HepG2 (cell line): ENCODE measurements at regions not wholly inside any gene's neighbourhood (a gene's known extent, or its start where the extent isn't known, plus 50 kb on each side); places are given as distances from the start of the nearest gene placed in this dataset.

Source experiments
- ARID3A ChIP-seq: IDR thresholded peaks from 2 replicates; pipeline ENCODE4 v1.6.1; 2012; ENCODE audit warnings: low read depth, low read length, improper control_type of control experiment
- CSRNP2 ChIP-seq: sonication (generic); formaldehyde crosslinking; conservative IDR thresholded peaks from 2 replicates; pipeline ENCODE4 v1.8.0; 2022; ENCODE audit warnings: low read depth, missing genetic modification reagents
- FOXO1 ChIP-seq: sonication (generic); formaldehyde crosslinking; IDR thresholded peaks from 2 replicates; pipeline ENCODE4 v1.4.0; 2020; ENCODE audit warnings: missing genetic modification reagents
- FOXP4 ChIP-seq: sonication (generic); formaldehyde crosslinking; IDR thresholded peaks from 2 replicates; pipeline ENCODE4 v1.4.0; 2020; ENCODE audit warnings: missing genetic modification reagents
- GLI4 ChIP-seq: sonication (generic); formaldehyde crosslinking; IDR thresholded peaks from 2 replicates; pipeline ENCODE4 v1.5.1; 2020; ENCODE audit warnings: missing genetic modification reagents, mild to moderate bottlenecking, moderate library complexity, borderline replicate concordance
- KLF12 ChIP-seq: sonication (generic); formaldehyde crosslinking; IDR thresholded peaks from 2 replicates; pipeline ENCODE4 v1.4.0; 2020; ENCODE audit warnings: missing genetic modification reagents, borderline replicate concordance
- LBX2 ChIP-seq: sonication (generic); formaldehyde crosslinking; IDR thresholded peaks from 2 replicates; pipeline ENCODE4 v1.5.0; 2020; ENCODE audit warnings: missing genetic modification reagents, mild to moderate bottlenecking, borderline replicate concordance
- PHF5A ChIP-seq: IDR thresholded peaks from one replicate; pipeline ENCODE4 v1.6.1; 2018; ENCODE audit warnings: low read depth, missing genetic modification reagents; ENCODE audit not compliant: unreplicated experiment
- PHF8 ChIP-seq: sonication (generic); formaldehyde crosslinking; IDR thresholded peaks from 2 replicates; pipeline ENCODE4 v1.5.0; 2020; ENCODE audit warnings: missing genetic modification reagents
- PITX1 ChIP-seq: sonication (generic); formaldehyde crosslinking; IDR thresholded peaks from 2 replicates; pipeline ENCODE4 v1.5.1; 2020; ENCODE audit warnings: mild to moderate bottlenecking, missing genetic modification reagents
- PRDM4 ChIP-seq: sonication (generic); formaldehyde crosslinking; IDR thresholded peaks from 2 replicates; pipeline ENCODE4 v1.9.0; 2021; ENCODE audit warnings: missing genetic modification reagents, borderline replicate concordance
- RNF2 ChIP-seq: fragments of 450-650 bp; conservative IDR thresholded peaks from 2 replicates; pipeline ENCODE4 v1.6.1; 2016; ENCODE audit warnings: low read depth
- SMAD1 ChIP-seq: sonication (generic); formaldehyde crosslinking; IDR thresholded peaks from 2 replicates; pipeline ENCODE4 v1.4.0; 2020; ENCODE audit warnings: missing genetic modification reagents, low read depth, mild to moderate bottlenecking, borderline replicate concordance
- SPEN ChIP-seq: sonication (generic); formaldehyde crosslinking; IDR thresholded peaks from 2 replicates; pipeline ENCODE4 v1.5.1; 2020; ENCODE audit warnings: low read depth, mild to moderate bottlenecking, missing genetic modification reagents
- TFE3 ChIP-seq: IDR thresholded peaks from 2 replicates; pipeline ENCODE4 v1.6.1; 2016
- ZBTB44 ChIP-seq: sonication (generic); formaldehyde crosslinking; IDR thresholded peaks from 2 replicates; pipeline ENCODE4 v1.4.0; 2020; ENCODE audit warnings: missing genetic modification reagents

GRCh38 chr7:96415293-96415940 lies 93.5 kb upstream of the SLC25A13 start (continued):
- TF ChIP-seq PRDM4 (CRISPR knock-in tag) = no peak
- 0 out of 2 replicates have a peak, but pooled peaks have one; percentile 47 for TF ChIP-seq KLF12 (CRISPR knock-in tag)
- TF ChIP-seq FOXP4 (CRISPR knock-in tag) = peak; percentile 76
- TF ChIP-seq PHF5A = no peak
- peak; percentile 92 for TF ChIP-seq FOXO1
- TF ChIP-seq SPEN = peak; percentile 46; the same call in 1 of the 2 replicates
- no peak for TF ChIP-seq LBX2
- TF ChIP-seq ZBTB44 (CRISPR knock-in tag) = no peak
- peak; percentile 46; the same call in 1 of the 2 replicates for TF ChIP-seq PHF8 (CRISPR knock-in tag)
- peak; percentile 39; the same call in 1 of the 2 replicates for TF ChIP-seq ARID3A
- no peak for TF ChIP-seq GLI4 (CRISPR knock-in tag)
- no peak for TF ChIP-seq CSRNP2 (CRISPR knock-in tag)
- peak; percentile 82 for TF ChIP-seq TFE3 (CRISPR knock-in tag)
- no peak for TF ChIP-seq RNF2
- peak; percentile 81 for TF ChIP-seq PITX1 (CRISPR knock-in tag)
- peak; percentile 55; the same call in 1 of the 2 replicates for TF ChIP-seq SMAD1 (CRISPR knock-in tag)
